HEK293 (cell line): ENCODE measurements at regions not wholly inside any gene's neighbourhood (a gene's known extent, or its start where the extent isn't known, plus 50 kb on each side); places are given as distances from the start of the nearest gene placed in this dataset.

ENCODE experiments used
- CTCF ChIA-PET: fragments of 350-600 bp; formaldehyde crosslinking; extraction: SDS; loops from one replicate; lab custom pipeline; 2021; ENCODE audit warnings: antibody characterized with exemption; lab: Yijun Ruan, JAX
- POLR2A ChIA-PET: fragments of 300-600 bp; formaldehyde crosslinking; extraction: SDS; loops from one replicate; lab custom pipeline; 2020; ENCODE audit warnings: antibody characterized with exemption, inconsistent platforms; lab: Yijun Ruan, JAX
- H3K27ac ChIP-seq: fragments of 200-500 bp; sonication (Bioruptor generic); 2 replicates; pipeline ENCODE4 v1.5.1; 2014; ENCODE audit warnings: low read depth, low read length, control low read depth, inconsistent platforms; ENCODE audit errors: extremely low read depth
- H3K36me3 ChIP-seq, 2 experiments: fragments of 200-500 bp in 1 of 2; sonication (Bioruptor generic) in 1 of 2; 1 replicate in 1 of 2; 2 replicates in 1 of 2; pipeline ENCODE4 v1.5.1; 2014 to 2017; ENCODE audit warnings: inconsistent platforms in 2 of 2, low read length in 2 of 2; ENCODE audit not compliant: control insufficient read depth in 2 of 2, insufficient read depth in 1 of 2
- H3K4me1 ChIP-seq: fragments of 200-500 bp; sonication (Bioruptor generic); 2 replicates; pipeline ENCODE4 v1.5.1; 2014; ENCODE audit warnings: mild to moderate bottlenecking, low read length, inconsistent platforms; ENCODE audit not compliant: control insufficient read depth, insufficient read depth
- H3K4me3 ChIP-seq: 2 replicates; pipeline ENCODE4 v1.5.1; 2011; ENCODE audit warnings: low read depth, mild to moderate bottlenecking, control low read depth, low read length, moderate library complexity
- H3K9me3 ChIP-seq: fragments of 200-500 bp; sonication (Bioruptor generic); 2 replicates; pipeline ENCODE4 v1.5.1; 2014; ENCODE audit warnings: low read depth, low read length, inconsistent platforms; ENCODE audit not compliant: control insufficient read depth, insufficient read depth
- GLIS1 ChIP-seq: fragments of 450-650 bp; formaldehyde crosslinking; IDR thresholded peaks from 2 replicates; pipeline ENCODE4 v1.5.1; 2016; ENCODE audit warnings: missing biosample characterization, missing genetic modification characterization
- GLIS2 ChIP-seq: fragments of 450-650 bp; formaldehyde crosslinking; IDR thresholded peaks from 2 replicates; pipeline ENCODE4 v1.5.1; 2016; ENCODE audit warnings: missing biosample characterization, missing genetic modification characterization
- HOXC10 ChIP-seq: sonication (generic); formaldehyde crosslinking; IDR thresholded peaks from 2 replicates; pipeline ENCODE4 v1.8.1; 2023; ENCODE audit warnings: mild to moderate bottlenecking, missing genetic modification reagents
- KLF1 ChIP-seq: fragments of 450-650 bp; formaldehyde crosslinking; IDR thresholded peaks from 2 replicates; pipeline ENCODE4 v1.5.1; 2016; ENCODE audit warnings: missing biosample characterization, missing genetic modification characterization
- KLF16 ChIP-seq: fragments of 450-650 bp; formaldehyde crosslinking; IDR thresholded peaks from 2 replicates; pipeline ENCODE4 v1.5.1; 2017; ENCODE audit warnings: missing biosample characterization, missing genetic modification characterization
- SALL2 ChIP-seq: fragments of 450-650 bp; formaldehyde crosslinking; IDR thresholded peaks from 2 replicates; pipeline ENCODE4 v1.5.0; 2017; ENCODE audit warnings: missing biosample characterization, mild to moderate bottlenecking, missing genetic modification characterization, borderline replicate concordance
- SCRT1 ChIP-seq: fragments of 450-650 bp; formaldehyde crosslinking; IDR thresholded peaks from 2 replicates; pipeline ENCODE4 v1.5.1; 2016; ENCODE audit warnings: missing biosample characterization, missing genetic modification characterization, borderline replicate concordance
- ZEB2 ChIP-seq: fragments of 450-650 bp; formaldehyde crosslinking; IDR thresholded peaks from 2 replicates; pipeline ENCODE4 v1.5.1; 2016; ENCODE audit warnings: missing biosample characterization, missing genetic modification characterization
- ZFP3 ChIP-seq: fragments of 450-650 bp; formaldehyde crosslinking; IDR thresholded peaks from 2 replicates; pipeline ENCODE4 v1.5.1; 2016; ENCODE audit warnings: low read depth, missing biosample characterization, missing genetic modification characterization
- ZFP37 ChIP-seq: fragments of 450-650 bp; formaldehyde crosslinking; IDR thresholded peaks from 2 replicates; pipeline ENCODE4 v1.5.1; 2016; ENCODE audit warnings: missing biosample characterization, missing genetic modification characterization
- ZNF239 ChIP-seq: fragments of 450-650 bp; formaldehyde crosslinking; IDR thresholded peaks from 2 replicates; pipeline ENCODE4 v1.5.1; 2016; ENCODE audit warnings: missing biosample characterization, missing genetic modification characterization
- ZNF24 ChIP-seq: fragments of 450-650 bp; formaldehyde crosslinking; IDR thresholded peaks from 2 replicates; pipeline ENCODE4 v1.5.1; 2016; ENCODE audit warnings: missing biosample characterization, missing genetic modification characterization
- ZNF266 ChIP-seq: fragments of 450-650 bp; formaldehyde crosslinking; IDR thresholded peaks from 2 replicates; pipeline ENCODE4 v1.5.1; 2016; ENCODE audit warnings: missing biosample characterization, missing genetic modification characterization, low read depth
- ZNF292 ChIP-seq: fragments of 450-650 bp; formaldehyde crosslinking; IDR thresholded peaks from 2 replicates; pipeline ENCODE4 v1.5.1; 2016; ENCODE audit warnings: low read depth, missing biosample characterization, missing genetic modification characterization, borderline replicate concordance
- ZNF311 ChIP-seq: fragments of 450-650 bp; formaldehyde crosslinking; IDR thresholded peaks from 2 replicates; pipeline ENCODE4 v1.5.1; 2017; ENCODE audit warnings: missing biosample characterization, missing genetic modification characterization, borderline replicate concordance
- ZNF391 ChIP-seq: fragments of 450-650 bp; formaldehyde crosslinking; IDR thresholded peaks from 2 replicates; pipeline ENCODE4 v1.5.1; 2016; ENCODE audit warnings: low read depth, missing biosample characterization, missing genetic modification characterization, borderline replicate concordance
- ZNF473 ChIP-seq: fragments of 450-650 bp; formaldehyde crosslinking; IDR thresholded peaks from 2 replicates; pipeline ENCODE4 v1.5.1; 2017; ENCODE audit warnings: missing biosample characterization, missing genetic modification characterization
- ZNF510 ChIP-seq: fragments of 450-650 bp; formaldehyde crosslinking; IDR thresholded peaks from 2 replicates; pipeline ENCODE4 v1.5.1; 2018; ENCODE audit warnings: mild to moderate bottlenecking, missing genetic modification characterization, missing biosample characterization; ENCODE audit not compliant: insufficient replicate concordance
- ZNF548 ChIP-seq: fragments of 450-650 bp; formaldehyde crosslinking; IDR thresholded peaks from 2 replicates; pipeline ENCODE4 v1.5.1; 2016; ENCODE audit warnings: missing biosample characterization, missing genetic modification characterization
- ZNF549 ChIP-seq: fragments of 450-650 bp; IDR thresholded peaks from 2 replicates; pipeline ENCODE4 v1.5.1; 2018; ENCODE audit warnings: missing biosample characterization, missing genetic modification characterization, mild to moderate bottlenecking, inconsistent platforms, moderate library complexity
- ZNF596 ChIP-seq: fragments of 450-650 bp; IDR thresholded peaks from 2 replicates; pipeline ENCODE4 v1.5.0; 2018; ENCODE audit warnings: missing biosample characterization, mild to moderate bottlenecking, missing genetic modification characterization, moderate library complexity
- ZNF654 ChIP-seq: fragments of 450-650 bp; formaldehyde crosslinking; IDR thresholded peaks from 2 replicates; pipeline ENCODE4 v1.5.1; 2016; ENCODE audit warnings: low read depth, missing biosample characterization, missing genetic modification characterization
- ZNF747 ChIP-seq: fragments of 450-650 bp; formaldehyde crosslinking; IDR thresholded peaks from 2 replicates; pipeline ENCODE4 v1.5.1; 2016; ENCODE audit warnings: missing biosample characterization, missing genetic modification characterization
- TF ChIP-seq, protein P1 (sequence below): fragments of 450-650 bp; formaldehyde crosslinking; IDR thresholded peaks from 2 replicates; pipeline ENCODE4 v1.5.1; 2017; ENCODE audit warnings: missing biosample characterization, missing genetic modification characterization
- TF ChIP-seq, protein P2 (sequence below): fragments of 450-650 bp; formaldehyde crosslinking; IDR thresholded peaks from 2 replicates; pipeline ENCODE4 v1.5.1; 2017; ENCODE audit warnings: missing biosample characterization, missing genetic modification characterization
- TF ChIP-seq, protein P3 (sequence below): fragments of 450-650 bp; formaldehyde crosslinking; IDR thresholded peaks from 2 replicates; pipeline ENCODE4 v1.5.1; 2016; ENCODE audit warnings: missing biosample characterization, missing genetic modification characterization
- TF ChIP-seq, protein P4 (sequence below): fragments of 450-650 bp; formaldehyde crosslinking; IDR thresholded peaks from 2 replicates; pipeline ENCODE4 v1.5.1; 2016; ENCODE audit warnings: missing biosample characterization, missing genetic modification characterization, borderline replicate concordance

DNA sequence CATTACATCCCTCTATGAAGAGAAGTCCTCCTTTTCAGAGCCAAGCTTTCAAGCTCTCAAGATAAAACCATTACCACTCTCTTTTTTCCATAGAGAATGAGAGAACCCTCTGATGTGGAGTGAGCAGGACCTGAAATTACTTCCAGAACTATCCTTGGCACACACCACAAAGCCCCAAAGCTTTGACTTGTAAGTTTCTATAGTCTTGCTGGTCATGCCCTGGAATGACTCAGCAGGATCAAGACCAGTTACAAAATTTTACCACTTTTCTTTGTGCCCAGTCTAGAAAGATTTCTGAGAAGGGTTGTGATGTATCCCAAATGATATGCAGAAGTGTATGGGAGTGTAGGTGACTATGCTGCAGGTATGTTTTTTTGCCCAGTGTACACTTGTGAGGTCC, 760.6 kb downstream of the TLE1 start:
- ChIA-PET CTCF (no interaction called here), POLR2A (no interaction called here)
- H3K27ac ChIP-seq: no peak overlapping the region
- no peaks in the 10 kb centered on the region for H3K4me1 ChIP-seq
- H3K36me3 ChIP-seq: no peaks in the 10 kb centered on the region
- TF ChIP-seq GLIS1: no peak
- no peak for TF ChIP-seq GLIS2
- no peak for TF ChIP-seq ZNF239 (tag by site-specific recombination)
- no peak for TF ChIP-seq KLF16 (tag by site-specific recombination)
- TF ChIP-seq, protein P1, sequence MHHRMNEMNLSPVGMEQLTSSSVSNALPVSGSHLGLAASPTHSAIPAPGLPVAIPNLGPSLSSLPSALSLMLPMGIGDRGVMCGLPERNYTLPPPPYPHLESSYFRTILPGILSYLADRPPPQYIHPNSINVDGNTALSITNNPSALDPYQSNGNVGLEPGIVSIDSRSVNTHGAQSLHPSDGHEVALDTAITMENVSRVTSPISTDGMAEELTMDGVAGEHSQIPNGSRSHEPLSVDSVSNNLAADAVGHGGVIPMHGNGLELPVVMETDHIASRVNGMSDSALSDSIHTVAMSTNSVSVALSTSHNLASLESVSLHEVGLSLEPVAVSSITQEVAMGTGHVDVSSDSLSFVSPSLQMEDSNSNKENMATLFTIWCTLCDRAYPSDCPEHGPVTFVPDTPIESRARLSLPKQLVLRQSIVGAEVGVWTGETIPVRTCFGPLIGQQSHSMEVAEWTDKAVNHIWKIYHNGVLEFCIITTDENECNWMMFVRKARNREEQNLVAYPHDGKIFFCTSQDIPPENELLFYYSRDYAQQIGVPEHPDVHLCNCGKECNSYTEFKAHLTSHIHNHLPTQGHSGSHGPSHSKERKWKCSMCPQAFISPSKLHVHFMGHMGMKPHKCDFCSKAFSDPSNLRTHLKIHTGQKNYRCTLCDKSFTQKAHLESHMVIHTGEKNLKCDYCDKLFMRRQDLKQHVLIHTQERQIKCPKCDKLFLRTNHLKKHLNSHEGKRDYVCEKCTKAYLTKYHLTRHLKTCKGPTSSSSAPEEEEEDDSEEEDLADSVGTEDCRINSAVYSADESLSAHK: no peak
- no peak for TF ChIP-seq ZNF596
- TF ChIP-seq ZNF747 (tag by site-specific recombination): no peak
- no peak for TF ChIP-seq ZFP3 (tag by site-specific recombination)
- TF ChIP-seq ZNF24 (tag by site-specific recombination): no peak
- no peak for TF ChIP-seq ZNF266
- TF ChIP-seq ZNF548 (tag by site-specific recombination): no peak
- TF ChIP-seq ZFP37: no peak
- no peak for TF ChIP-seq ZNF391 (tag by site-specific recombination)
- TF ChIP-seq ZNF654 (tag by site-specific recombination): no peak
- TF ChIP-seq, protein P2, sequence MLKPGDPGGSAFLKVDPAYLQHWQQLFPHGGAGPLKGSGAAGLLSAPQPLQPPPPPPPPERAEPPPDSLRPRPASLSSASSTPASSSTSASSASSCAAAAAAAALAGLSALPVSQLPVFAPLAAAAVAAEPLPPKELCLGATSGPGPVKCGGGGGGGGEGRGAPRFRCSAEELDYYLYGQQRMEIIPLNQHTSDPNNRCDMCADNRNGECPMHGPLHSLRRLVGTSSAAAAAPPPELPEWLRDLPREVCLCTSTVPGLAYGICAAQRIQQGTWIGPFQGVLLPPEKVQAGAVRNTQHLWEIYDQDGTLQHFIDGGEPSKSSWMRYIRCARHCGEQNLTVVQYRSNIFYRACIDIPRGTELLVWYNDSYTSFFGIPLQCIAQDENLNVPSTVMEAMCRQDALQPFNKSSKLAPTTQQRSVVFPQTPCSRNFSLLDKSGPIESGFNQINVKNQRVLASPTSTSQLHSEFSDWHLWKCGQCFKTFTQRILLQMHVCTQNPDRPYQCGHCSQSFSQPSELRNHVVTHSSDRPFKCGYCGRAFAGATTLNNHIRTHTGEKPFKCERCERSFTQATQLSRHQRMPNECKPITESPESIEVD (tag by site-specific recombination): no peak
- no peak for TF ChIP-seq SCRT1 (tag by site-specific recombination)
- TF ChIP-seq HOXC10 (CRISPR knock-in tag): no peak
- no peak for TF ChIP-seq KLF1 (tag by site-specific recombination)
- no peak for TF ChIP-seq ZNF311
- H3K4me3 ChIP-seq: no peak overlapping the region
- no peaks in the 10 kb centered on the region for H3K9me3 ChIP-seq

DNA sequence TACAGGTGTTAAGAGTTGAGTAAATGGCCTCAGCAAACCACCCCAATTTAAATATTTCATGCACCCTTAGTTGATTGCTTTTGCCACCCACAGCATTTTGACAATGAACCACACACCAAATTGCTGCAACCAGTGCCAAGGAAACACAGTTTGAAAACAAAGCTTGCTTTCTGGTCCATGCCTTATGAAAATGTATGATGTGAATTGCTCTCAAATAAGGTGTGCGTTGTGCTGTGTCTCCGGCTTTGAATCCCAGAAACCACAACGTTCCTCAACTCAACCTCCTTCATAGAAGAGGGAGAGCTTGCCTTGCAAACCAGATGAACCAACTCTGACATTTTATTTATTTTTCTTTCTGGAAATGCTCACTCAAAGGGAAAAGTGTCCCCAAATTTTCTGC, 762.7 kb downstream of the TLE1 start:
- Histone ChIP-seq H3K4me3 (no peak overlapping the region), H3K9me3 (no peaks in the 10 kb centered on the region), H3K4me1 (no peaks in the 10 kb centered on the region), H3K27ac (no peak overlapping the region), H3K36me3 (no peaks in the 10 kb centered on the region)
- ChIA-PET CTCF (interaction anchor here (0.5 kb wide), 1 partner anchor 158 kb away, joined by 3 read pairs; no protein-coding TSS in a partner anchor), POLR2A (no interaction called here)
- TF ChIP-seq ZEB2 (tag by site-specific recombination): no peak
- TF ChIP-seq ZNF473: no peak
- TF ChIP-seq ZNF292: no peak
- no peak for TF ChIP-seq ZNF549
- TF ChIP-seq ZNF510 (tag by site-specific recombination): no peak
- no peak for TF ChIP-seq SALL2
- TF ChIP-seq, protein P3, sequence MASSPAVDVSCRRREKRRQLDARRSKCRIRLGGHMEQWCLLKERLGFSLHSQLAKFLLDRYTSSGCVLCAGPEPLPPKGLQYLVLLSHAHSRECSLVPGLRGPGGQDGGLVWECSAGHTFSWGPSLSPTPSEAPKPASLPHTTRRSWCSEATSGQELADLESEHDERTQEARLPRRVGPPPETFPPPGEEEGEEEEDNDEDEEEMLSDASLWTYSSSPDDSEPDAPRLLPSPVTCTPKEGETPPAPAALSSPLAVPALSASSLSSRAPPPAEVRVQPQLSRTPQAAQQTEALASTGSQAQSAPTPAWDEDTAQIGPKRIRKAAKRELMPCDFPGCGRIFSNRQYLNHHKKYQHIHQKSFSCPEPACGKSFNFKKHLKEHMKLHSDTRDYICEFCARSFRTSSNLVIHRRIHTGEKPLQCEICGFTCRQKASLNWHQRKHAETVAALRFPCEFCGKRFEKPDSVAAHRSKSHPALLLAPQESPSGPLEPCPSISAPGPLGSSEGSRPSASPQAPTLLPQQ (tag by site-specific recombination): no peak
- TF ChIP-seq, protein P4, sequence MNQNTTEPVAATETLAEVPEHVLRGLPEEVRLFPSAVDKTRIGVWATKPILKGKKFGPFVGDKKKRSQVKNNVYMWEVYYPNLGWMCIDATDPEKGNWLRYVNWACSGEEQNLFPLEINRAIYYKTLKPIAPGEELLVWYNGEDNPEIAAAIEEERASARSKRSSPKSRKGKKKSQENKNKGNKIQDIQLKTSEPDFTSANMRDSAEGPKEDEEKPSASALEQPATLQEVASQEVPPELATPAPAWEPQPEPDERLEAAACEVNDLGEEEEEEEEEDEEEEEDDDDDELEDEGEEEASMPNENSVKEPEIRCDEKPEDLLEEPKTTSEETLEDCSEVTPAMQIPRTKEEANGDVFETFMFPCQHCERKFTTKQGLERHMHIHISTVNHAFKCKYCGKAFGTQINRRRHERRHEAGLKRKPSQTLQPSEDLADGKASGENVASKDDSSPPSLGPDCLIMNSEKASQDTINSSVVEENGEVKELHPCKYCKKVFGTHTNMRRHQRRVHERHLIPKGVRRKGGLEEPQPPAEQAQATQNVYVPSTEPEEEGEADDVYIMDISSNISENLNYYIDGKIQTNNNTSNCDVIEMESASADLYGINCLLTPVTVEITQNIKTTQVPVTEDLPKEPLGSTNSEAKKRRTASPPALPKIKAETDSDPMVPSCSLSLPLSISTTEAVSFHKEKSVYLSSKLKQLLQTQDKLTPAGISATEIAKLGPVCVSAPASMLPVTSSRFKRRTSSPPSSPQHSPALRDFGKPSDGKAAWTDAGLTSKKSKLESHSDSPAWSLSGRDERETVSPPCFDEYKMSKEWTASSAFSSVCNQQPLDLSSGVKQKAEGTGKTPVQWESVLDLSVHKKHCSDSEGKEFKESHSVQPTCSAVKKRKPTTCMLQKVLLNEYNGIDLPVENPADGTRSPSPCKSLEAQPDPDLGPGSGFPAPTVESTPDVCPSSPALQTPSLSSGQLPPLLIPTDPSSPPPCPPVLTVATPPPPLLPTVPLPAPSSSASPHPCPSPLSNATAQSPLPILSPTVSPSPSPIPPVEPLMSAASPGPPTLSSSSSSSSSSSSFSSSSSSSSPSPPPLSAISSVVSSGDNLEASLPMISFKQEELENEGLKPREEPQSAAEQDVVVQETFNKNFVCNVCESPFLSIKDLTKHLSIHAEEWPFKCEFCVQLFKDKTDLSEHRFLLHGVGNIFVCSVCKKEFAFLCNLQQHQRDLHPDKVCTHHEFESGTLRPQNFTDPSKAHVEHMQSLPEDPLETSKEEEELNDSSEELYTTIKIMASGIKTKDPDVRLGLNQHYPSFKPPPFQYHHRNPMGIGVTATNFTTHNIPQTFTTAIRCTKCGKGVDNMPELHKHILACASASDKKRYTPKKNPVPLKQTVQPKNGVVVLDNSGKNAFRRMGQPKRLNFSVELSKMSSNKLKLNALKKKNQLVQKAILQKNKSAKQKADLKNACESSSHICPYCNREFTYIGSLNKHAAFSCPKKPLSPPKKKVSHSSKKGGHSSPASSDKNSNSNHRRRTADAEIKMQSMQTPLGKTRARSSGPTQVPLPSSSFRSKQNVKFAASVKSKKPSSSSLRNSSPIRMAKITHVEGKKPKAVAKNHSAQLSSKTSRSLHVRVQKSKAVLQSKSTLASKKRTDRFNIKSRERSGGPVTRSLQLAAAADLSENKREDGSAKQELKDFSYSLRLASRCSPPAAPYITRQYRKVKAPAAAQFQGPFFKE (tag by site-specific recombination): no peak
